ENCODE measurements at regions not wholly inside any gene's neighbourhood (a gene's known extent, or its start where the extent isn't known, plus 50 kb on each side); places are given as distances from the start of the nearest gene placed in this dataset.

DNA sequence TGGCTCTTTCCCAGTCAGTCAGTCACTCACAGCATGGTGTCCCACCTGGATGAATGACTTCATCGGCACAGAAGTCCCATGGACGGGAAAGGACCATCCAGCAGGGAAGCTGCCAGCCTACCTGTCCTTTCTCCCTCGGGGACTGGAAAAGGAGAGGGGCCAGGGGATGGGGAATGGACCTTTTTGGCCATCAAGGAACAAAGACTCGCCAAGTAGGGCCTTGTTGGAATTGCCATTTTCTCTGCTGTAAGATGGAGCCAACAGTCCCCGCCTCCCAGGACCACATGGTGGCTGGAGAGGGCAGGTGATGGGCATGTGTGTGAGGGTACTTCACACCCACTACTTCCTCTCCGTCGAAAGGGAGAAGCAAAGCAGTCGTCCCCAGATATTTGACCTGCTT lies 67.8 kb upstream of the LHX1 start:
- DNase-seq = no peak

DNA sequence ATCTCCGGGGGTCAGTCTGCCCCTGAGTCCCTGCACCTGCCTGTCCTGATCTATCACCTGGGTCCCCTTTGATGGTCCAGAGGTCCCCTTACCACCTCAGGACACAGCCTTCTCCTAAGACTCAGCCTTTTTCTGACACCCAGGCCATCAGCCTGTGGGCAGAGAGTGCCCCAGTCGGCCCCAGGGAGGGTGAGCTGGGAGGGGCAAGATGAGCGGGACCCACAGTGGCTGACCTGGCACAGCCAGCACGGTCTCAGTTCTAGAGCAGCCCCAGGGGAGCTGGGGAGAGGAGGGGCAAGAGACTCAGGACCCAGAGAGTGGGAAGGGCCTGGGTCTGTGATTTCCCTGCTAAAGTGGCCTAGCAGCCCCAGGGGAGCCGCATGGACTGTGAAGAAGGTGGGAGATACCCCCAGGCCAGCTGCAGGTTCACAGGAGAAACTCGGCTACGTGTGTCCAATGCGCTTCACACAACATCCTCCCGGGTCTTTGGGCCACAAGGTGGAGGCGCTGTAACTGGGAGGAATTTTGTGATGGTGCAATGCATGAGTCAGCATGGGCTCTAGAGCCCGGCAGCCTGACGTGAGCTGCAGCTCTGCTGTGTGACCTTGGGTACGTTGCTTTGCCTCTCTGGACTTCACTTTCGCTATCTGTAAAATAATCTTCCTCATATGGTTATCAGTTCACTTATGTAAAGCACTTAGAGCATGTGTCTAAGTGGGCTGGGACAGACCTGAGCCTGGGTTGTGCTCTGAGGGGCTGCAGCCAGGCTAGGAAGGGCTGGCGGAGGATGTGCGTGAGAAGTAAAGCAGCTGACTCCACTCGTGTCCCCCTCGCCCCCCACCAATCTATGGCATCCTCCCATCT lies 67.2 kb upstream of the LHX1 start:
- DNase-seq = no peak

DNA sequence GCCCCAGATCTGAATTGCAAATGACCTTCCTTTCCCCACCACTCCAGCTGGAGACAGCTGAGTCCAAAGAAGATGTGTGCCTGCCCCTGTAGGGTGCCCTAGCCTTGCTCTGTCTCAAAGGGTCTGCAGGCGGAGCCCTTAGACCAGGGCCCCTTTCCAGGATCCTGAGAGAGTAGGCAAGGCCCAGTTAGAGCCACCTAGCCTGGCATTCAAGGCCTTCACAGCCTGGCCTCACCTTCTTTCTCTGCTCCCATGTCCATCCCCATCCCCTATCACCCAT lies 66.6 kb upstream of the LHX1 start:
- DNase-seq = no peak

DNA sequence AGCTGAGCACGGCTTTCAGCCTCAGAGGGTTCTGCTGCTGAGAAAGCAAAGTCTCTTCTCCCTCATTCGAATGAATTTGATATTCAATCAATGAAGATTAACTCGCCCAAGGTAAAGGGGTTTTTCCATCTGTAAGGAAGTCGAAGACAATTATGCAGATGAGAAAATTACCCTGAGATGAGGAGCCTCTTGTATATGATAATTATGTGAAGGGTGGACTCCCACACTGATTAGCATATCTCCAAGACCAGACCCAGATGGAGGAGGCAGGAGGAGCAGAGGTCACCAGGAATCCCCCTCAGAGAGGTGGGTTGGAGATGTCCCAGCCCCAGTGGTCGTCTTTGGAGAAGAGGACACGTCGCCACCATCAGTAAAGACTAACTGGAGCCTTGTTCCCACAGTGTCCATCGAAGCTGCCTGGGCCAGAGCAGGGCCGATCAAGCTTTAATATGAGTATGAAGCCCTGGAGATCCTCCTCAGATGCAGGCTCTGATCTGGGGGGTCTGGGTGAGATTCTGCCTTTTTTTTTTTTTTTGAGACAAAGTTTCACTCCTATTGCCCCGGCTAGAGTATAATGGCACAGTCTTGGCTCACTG lies 61.5 kb upstream of the LHX1 start:
- DNase-seq = no peak

DNA sequence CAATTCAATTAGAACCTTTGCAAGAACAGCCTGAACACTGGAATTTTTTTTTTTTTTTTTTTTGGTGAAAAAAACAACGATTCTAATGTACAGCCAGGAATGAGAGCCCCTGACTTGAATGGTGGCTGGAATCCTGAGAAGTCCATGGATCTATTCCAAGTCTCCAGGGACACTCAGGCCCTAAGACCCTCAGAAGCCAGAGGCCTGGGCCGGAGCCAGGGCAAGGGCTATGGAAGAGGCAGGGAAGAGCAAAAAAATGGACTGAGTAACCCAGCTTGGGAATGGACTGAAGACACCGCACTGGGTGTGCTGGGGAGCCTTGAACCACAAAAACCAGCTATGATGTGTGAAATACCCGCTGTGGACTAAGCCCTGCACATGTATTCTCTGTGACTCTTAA lies 60.3 kb upstream of the LHX1 start:
- DNase-seq = no peak

DNA sequence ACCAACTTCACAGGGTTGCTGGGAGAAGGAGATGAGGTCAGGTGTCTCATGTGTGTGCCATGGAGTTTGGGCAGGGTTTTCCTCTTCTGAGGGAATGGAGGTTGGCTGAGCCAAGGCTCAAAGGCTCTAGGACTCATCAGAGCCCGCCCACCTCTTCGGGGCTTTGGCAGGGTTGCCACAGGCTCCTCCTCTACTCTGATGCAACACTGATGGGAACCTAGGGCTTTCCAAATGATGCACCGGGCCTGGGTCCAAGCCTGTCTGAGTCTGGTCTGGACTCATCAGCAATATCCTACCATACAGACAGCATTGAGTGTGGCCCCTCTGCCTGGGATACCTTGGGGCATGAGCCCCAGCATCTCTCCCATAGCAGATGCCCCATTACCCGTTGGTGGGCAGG lies 59.5 kb upstream of the LHX1 start:
- DNase-seq = no peak

DNA sequence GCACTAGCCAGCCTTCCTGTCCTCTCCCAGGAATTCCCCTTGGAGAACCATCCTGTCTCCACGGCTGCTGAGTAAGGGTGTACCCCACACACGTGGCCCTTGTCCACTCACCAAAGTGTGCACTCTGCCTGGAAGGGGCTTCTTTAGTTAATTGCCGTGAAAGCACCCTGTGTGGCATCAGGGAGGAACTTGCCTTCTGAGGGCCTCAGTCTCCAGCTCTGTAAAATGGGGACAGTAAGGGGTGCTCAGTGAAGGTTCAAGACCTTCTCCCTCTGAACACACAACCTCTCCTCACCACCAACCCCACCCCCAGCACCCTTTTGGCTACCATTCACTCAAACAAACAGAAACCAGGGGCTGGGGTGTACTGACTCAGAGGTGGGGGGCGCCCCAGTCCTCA lies 59.1 kb upstream of the LHX1 start:
- DNase-seq = no peak

DNA sequence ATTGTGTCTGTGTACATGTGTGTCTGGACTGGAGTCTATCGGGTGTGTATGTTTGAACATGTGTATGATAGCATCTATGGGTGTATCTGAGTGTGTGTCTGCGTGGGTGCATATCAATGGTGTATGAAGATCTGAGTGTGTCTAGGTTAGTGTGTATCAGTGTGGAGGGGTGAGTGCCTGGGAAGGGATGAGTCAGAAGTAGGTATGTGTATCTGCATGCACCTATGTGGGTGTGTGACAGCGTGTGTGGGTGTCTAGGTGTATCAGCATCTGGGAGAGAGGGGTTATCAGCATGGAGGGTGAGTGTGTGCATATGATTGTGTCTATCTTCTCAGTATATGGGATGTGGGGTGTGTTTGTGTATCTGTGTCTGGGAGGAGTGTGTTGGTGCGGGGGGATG lies 58.2 kb upstream of the LHX1 start:
- no peak for DNase-seq

DNA sequence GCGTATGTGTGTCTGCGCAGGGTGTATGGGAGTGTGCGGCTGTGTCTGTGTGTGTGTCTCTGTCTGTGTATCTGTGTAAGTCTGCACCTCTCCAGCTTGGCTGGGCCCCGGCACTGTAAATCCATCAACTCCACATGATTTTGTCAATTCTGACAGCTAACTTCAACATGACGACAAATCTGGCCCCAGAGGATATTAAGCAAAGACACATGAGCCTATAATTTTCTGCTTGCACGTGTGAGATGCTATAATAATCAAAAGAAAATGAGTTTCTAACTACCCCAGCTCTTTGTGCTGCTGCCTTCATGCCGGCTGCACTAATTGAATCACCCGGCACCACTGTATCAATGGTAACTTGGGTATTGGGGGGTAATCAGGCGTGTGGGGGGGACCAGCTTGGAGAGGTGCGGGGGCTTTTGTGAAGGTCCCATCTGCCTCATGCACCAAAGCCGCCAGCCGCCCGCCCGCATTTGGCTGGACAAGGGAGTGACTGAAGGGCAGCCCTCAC lies 57.6 kb upstream of the LHX1 start:
- no peak for DNase-seq

DNA sequence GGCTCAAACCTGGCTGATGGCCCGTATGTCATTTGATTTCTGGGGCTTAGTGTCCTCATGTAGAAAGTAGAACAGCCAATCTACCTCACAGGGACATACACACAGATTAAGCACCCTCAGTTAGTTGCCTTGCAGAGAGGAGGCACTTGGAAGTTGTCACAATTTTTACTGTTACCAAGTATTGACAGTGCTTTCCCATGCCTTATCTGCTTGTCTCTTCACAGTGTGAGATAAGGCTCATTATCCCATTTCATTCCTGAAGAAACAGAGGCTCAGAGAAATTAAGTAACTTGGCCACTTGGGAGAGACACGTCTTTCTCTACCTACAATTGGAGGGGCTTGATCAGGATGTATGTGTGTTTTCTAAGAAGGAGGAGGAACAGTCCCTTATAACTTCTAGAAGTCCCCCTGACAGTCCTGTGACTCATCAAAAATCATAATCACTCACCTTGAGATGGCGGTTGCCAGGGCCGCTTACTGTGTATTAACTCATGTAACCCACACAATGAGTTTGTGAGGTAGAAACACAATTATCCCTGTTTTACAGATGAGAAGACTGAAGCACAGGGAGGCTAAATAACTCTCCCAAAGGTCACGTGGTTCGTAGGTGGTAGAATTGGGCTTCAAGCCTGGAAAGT lies 56.9 kb upstream of the LHX1 start:
- DNase-seq = no peak

DNA sequence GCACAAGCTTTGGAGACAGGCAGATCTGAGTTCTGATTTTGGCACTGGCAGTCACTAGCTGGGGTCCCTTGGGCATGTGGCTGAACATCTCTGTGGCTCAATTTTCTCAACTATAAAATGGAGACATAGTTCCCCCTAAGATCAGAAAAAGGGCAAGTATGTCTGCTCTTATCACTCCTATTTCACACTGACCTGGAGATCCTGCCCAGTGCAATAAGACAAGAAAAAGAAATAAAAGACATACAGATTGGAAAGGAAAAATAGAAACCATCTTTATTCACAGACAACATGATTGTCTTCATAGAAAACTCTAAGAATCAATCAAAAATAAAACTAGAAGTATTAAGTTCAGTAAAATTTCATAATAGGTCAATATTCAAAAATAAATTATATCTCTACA lies 56.0 kb upstream of the LHX1 start:
- DNase-seq = no peak

DNA sequence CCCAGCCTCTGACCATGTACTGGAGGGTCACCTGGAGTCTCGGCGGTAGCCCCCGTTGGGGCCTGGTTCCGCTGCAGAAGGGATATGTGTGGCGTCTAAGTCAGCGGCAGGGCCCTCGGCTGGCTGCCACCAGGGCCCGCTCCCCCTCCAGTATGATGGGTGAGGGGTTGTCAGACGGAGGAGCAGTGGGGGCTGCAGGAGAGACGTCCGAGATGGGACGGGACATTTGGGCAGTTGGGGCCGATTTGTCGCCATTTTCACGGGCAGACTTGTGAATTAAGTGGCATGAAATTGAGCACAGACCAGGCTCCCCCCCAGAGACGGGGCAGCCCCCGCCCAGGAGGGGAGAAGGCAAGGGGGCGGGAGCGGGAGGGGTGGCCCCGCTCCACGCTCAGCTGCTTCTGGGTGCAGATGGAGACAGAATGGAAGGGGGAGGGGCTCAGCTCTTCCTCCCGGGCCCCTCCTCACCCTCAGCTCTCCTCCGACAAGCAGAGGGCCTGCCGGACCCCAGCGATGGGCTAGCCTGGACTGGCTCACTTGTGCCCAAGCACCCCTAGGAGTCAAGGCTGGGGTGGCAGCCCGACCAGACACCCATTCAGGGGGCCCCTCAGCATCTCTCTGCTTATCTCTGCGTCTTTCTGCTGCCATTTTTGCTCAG lies 52.7 kb upstream of the LHX1 start:
- no peak for DNase-seq

DNA sequence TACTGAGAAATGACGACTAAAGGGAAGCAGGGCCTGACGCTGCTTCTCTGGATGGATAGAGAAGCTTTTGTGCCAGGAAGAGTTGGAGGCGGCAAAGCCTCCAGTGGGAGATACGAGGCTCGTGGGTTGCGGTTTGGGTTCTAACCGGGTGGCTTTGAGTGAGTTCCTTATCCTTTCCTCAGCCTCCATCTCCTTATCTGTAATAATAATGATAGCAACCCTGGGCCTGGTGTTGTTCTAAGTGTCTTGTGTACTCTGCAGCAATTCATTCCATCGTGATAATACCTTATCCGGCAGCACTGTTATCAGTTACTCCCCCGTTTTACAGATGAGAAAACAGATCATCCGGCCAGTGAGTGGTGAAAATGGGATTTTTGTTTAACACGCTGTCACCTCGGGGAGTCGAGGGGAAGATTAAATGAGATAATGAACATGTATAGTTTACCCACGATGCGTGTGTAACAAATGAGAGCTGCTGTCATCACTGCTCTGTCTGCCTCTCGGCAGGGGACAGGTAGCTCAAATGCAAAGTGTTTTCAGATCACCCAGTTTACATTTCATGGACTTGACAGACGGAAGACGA lies 52.0 kb upstream of the LHX1 start:
- DNase-seq = no peak

DNA sequence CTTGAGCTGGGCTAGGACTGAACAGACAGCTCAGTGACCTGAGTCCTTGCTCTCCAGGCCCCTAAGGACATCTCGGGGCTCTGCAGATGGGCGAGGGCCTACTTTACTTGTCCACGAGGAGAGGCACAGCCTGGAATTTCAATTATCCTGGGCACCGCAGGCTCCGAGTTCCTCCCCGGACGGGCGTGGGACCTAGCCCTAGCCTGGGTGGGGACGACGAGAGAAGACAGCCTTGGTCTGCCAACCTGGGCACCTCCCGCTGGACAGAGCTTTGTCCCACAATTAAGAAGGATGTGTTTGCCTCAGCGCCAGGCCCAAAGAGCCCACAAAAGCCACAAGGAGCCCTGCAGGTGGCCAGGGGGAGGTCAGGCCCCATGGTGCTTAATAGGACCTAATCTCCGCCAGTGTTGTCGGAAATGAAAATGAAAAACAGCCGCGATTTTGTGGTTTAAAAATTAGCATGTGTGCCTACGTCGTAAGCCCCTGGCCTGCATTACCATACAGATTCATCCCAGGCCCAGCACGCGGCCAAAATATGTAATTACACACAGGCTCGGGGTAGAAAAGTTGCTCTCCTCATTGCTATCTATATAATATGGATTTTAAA lies 51.4 kb upstream of the LHX1 start:
- no peak for DNase-seq
